ENCODE measurements at regions not wholly inside any gene's neighbourhood (a gene's known extent, or its start where the extent isn't known, plus 50 kb on each side); places are given as distances from the start of the nearest gene placed in this dataset.
A peak's percentile ranks its signal among the peaks of the same experiment; 100 is the strongest.

GRCh38 chr7:41247143-41247865, 455.6 kb downstream of the INHBA start:
- BruUV-seq (replicated peaks), result no TSS peak
- no peak for DNase-seq (ENCODE audit: low read depth, low spot score)
- Histone ChIP-seq H3K9ac (ENCODE audit: control insufficient read depth, insufficient read depth, low read length) (no peak overlapping the region), H3K36me3 (ENCODE audit: control insufficient read depth in 2 of 2, insufficient read depth in 2 of 2, low read length in 1 of 2) (no peaks in the 10 kb centered on the region), H3K4me2 (ENCODE audit: control insufficient read depth, insufficient read depth) (no peak overlapping the region), H3K79me2 (ENCODE audit: control insufficient read depth, insufficient read depth, low read length) (no peaks in the 10 kb centered on the region), H3K27me3 (replicated peaks in 1 of 2; ENCODE audit: control insufficient read depth in 2 of 2, insufficient read depth in 2 of 2, low read length in 1 of 2) (no peaks in the 10 kb centered on the region), H3K4me1 (ENCODE audit: control insufficient read depth, insufficient read depth, low read length) (no peaks in the 10 kb centered on the region), H3K4me3 (no peak overlapping the region), H2AFZ (ENCODE audit: control insufficient read depth, low read depth, low read length) (no peak overlapping the region), H3K27ac (ENCODE audit: control insufficient read depth, insufficient read depth) (no peak overlapping the region), H4K20me1 (ENCODE audit: control insufficient read depth, insufficient read depth) (no peaks in the 10 kb centered on the region), H3K9me3 (replicated peaks; ENCODE audit: control insufficient read depth, insufficient read depth, low read length) (no peaks in the 10 kb centered on the region)
- RAD21 ChIA-PET (ENCODE audit: unreplicated experiment), result no interaction called here
- 83% methylated on average over 5 of the region's 5 CpGs for WGBS (ENCODE audit: insufficient coverage, insufficient replicate concordance, low lambda C conversion rate, missing lambda C conversion rate)
- TF ChIP-seq NR2C2 (IDR thresholded peaks at IDR 0.05; ENCODE audit: borderline replicate concordance, control insufficient read depth, insufficient read length, low read depth) (no peak), SUZ12 (IDR thresholded peaks at IDR 0.05; ENCODE audit: unreplicated experiment) (no peak), ASH2L (IDR thresholded peaks at IDR 0.05; ENCODE audit: borderline replicate concordance, low read depth) (no peak), IRF3 (IDR thresholded peaks at IDR 0.05) (no peak)
- CTCF ChIA-PET, result no interaction called here
- ATAC-seq, result peak; percentile 50
- POLR2A ChIA-PET, result no interaction called here
- FAIRE-seq, result no peak
- SMC1A ChIA-PET (ENCODE audit: uncharacterized antibody, unreplicated experiment), result no interaction called here
- in situ Hi-C loops (cut with MboI) (no loop called here), intact Hi-C loops (cut with micrococcal nuclease; ENCODE audit: unreplicated experiment) (no loop called here)

- Histone ChIP-seq H4K20me1 (ENCODE audit: control insufficient read depth, insufficient read depth) (no peaks in the 10 kb centered on the region), H3K9ac (ENCODE audit: control insufficient read depth, insufficient read depth, low read length) (no peak overlapping the region), H3K27ac (ENCODE audit: control insufficient read depth, insufficient read depth) (no peak overlapping the region), H3K27me3 (replicated peaks in 1 of 2; ENCODE audit: control insufficient read depth in 2 of 2, insufficient read depth in 2 of 2, low read length in 1 of 2) (no peaks in the 10 kb centered on the region), H3K4me2 (ENCODE audit: control insufficient read depth, insufficient read depth) (no peak overlapping the region), H3K4me1 (ENCODE audit: control insufficient read depth, insufficient read depth, low read length) (no peaks in the 10 kb centered on the region), H3K4me3 (no peak overlapping the region), H3K79me2 (ENCODE audit: control insufficient read depth, insufficient read depth, low read length) (no peaks in the 10 kb centered on the region), H2AFZ (ENCODE audit: control insufficient read depth, low read depth, low read length) (no peak overlapping the region), H3K36me3 (ENCODE audit: control insufficient read depth in 2 of 2, insufficient read depth in 2 of 2, low read length in 1 of 2) (no peaks in the 10 kb centered on the region), H3K9me3 (replicated peaks; ENCODE audit: control insufficient read depth, insufficient read depth, low read length) (no peaks in the 10 kb centered on the region)
- ChIA-PET RAD21 (ENCODE audit: unreplicated experiment) (no interaction called here), SMC1A (ENCODE audit: uncharacterized antibody, unreplicated experiment) (interaction anchor here (1.4 kb wide), 1 partner anchor 12 kb away, joined by 4 read pairs; no protein-coding TSS in a partner anchor), CTCF (interaction anchor here (1.0 kb wide), 1 partner anchor 153 kb away, joined by 3 read pairs; no protein-coding TSS in a partner anchor), POLR2A (no interaction called here)
- 10% methylated on average over 1 of the region's 1 CpG for WGBS (ENCODE audit: insufficient coverage, insufficient replicate concordance, low lambda C conversion rate, missing lambda C conversion rate)
- intact Hi-C loops (cut with micrococcal nuclease; ENCODE audit: unreplicated experiment) (no loop called here), in situ Hi-C loops (cut with MboI) (no loop called here)
- DNase-seq (ENCODE audit: low read depth, low spot score) (no peak), FAIRE-seq (no peak), ATAC-seq (no peak)
- TF ChIP-seq ASH2L (IDR thresholded peaks at IDR 0.05; ENCODE audit: borderline replicate concordance, low read depth) (no peak), ZBTB40 (IDR thresholded peaks at IDR 0.05; ENCODE audit: borderline replicate concordance) (no peak), CEBPZ (IDR thresholded peaks at IDR 0.05; ENCODE audit: low read depth, low read length) (no peak), DPF2 (IDR thresholded peaks at IDR 0.05) (no peak)
- BruUV-seq (replicated peaks), result no TSS peak
Observed at GRCh38 chr7:41245916-41246315, 457.0 kb downstream of the INHBA start.

Measured in GM12878 (cell line).